HUES48 (cell line): ENCODE measurements at regions not wholly inside any gene's neighbourhood (a gene's known extent, or its start where the extent isn't known, plus 50 kb on each side); places are given as distances from the start of the nearest gene placed in this dataset.

Source experiments
- H3K27ac ChIP-seq: one replicate; pipeline ENCODE4 v1.7.0; 2013; ENCODE audit warnings: low read depth, low read length, inconsistent platforms
- H3K27me3 ChIP-seq: 2 replicates; pipeline ENCODE4 v1.6.1; 2013; ENCODE audit warnings: mild to moderate bottlenecking, low read length; ENCODE audit not compliant: control insufficient read depth, insufficient read depth
- H3K36me3 ChIP-seq: 2 replicates; pipeline ENCODE4 v1.6.1; 2013; ENCODE audit warnings: low read length; ENCODE audit not compliant: control insufficient read depth, insufficient read depth
- H3K4me1 ChIP-seq: 2 replicates; pipeline ENCODE4 v1.6.1; 2013; ENCODE audit warnings: mild to moderate bottlenecking, low read length; ENCODE audit not compliant: control insufficient read depth, insufficient read depth
- H3K4me3 ChIP-seq: 2 replicates; pipeline ENCODE4 v1.5.1; 2013; ENCODE audit warnings: mild to moderate bottlenecking, low read depth, low read length
- H3K9ac ChIP-seq: 2 replicates; pipeline ENCODE4 v1.6.1; 2013; ENCODE audit warnings: mild to moderate bottlenecking, low read depth, low read length, moderate library complexity
- H3K9me3 ChIP-seq: 2 replicates; pipeline ENCODE4 v1.6.1; 2013; ENCODE audit warnings: low read length; ENCODE audit not compliant: control insufficient read depth, insufficient read depth

DNA sequence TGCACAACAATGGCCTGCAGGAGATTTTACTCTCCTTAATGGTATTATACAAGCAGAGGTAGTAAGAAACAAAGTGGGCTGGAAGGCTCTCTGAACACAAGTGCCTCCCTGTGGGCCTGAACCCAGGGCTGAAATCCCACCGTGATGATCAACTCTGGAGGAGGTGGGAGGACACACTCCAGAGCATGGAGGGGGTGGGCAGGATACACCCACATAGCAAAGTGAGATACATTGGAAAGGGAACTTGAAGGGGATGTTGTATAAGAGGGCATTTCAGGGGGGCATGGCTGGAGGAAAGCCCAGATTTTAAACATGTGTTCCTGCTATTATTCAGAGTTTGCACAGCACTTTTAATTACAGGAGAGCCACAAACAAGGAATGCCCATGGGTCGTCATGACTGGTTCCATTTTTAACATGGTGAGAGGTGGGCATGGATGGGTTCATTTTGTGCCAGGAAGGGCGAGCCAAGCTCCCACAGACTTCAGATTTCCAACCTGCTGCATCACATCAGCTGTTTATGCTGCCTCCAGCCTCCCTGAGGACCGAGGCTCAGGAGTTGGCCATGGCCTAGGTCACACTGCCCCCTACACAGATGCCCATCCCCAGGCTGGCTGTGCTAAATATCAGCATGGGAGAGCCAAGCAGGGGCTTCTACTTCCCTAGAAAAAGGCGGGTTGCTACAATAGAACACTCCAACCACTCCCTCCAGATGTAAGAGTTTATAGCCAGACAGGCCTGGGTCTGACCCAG is 416.2 kb upstream of the ID2 start:
- H3K9ac ChIP-seq, result no peak overlapping the region
- H3K4me3 ChIP-seq, result no peak overlapping the region

DNA sequence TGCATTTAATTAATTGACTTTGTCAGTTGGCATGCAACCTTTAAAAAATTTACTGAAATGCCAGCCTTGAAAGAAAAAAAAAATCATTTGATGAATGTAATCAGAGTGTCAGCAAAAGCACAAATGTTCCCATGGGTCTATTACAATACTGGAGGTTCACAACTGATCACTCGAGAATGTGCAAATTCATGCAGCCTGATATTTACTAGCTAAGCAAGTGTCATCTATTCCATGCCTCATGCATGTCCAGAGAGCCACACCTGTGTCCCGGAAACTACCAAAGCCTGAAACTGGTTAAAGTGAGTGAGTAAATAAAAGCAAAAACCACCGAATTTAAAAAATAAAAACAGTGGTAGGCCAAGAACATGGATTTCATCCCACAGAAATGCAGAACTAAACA is 415.3 kb upstream of the ID2 start:
- Histone ChIP-seq H3K27me3 (no peaks in the 10 kb centered on the region), H3K9me3 (no peaks in the 10 kb centered on the region), H3K4me1 (peaks cover 13% of the 10 kb centered on the region), H3K36me3 (no peaks in the 10 kb centered on the region), H3K4me3 (no peak overlapping the region), H3K9ac (no peak overlapping the region), H3K27ac (no peak overlapping the region)

More for the DNA sequence above, 416.2 kb upstream of the ID2 start:
- H3K27ac ChIP-seq, result no peak overlapping the region
- H3K36me3 ChIP-seq, result no peaks in the 10 kb centered on the region
- H3K9me3 ChIP-seq, result no peaks in the 10 kb centered on the region
- peaks cover 13% of the 10 kb centered on the region for H3K4me1 ChIP-seq
- H3K27me3 ChIP-seq, result no peaks in the 10 kb centered on the region

GRCh38 chr2:8267048-8267447 is 414.8 kb upstream of the ID2 start:
- Histone ChIP-seq H3K4me1 (peaks cover 13% of the 10 kb centered on the region), H3K27me3 (no peaks in the 10 kb centered on the region), H3K4me3 (no peak overlapping the region), H3K9me3 (no peaks in the 10 kb centered on the region), H3K9ac (no peak overlapping the region), H3K27ac (no peak overlapping the region), H3K36me3 (no peaks in the 10 kb centered on the region)

DNA sequence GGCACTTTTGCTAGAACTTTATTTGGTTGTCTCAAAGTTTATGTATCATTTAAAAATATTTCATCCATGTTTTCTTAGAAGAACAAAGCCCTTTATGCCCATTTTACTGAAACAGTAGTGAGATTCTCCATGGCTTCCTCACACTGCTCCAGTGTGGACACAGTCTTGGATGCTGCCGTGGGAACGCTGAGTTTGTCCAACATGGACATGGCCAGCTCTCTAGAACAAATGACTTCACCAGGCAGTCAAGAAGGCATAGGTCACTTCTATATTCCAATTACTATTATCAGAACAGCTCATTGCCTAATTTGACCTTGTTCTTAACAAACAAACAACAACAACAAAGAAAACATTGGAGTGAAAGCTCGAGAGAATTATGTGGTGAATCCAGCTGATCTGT is 414.1 kb upstream of the ID2 start:
- Histone ChIP-seq H3K4me3 (no peak overlapping the region), H3K9ac (no peak overlapping the region), H3K27me3 (no peaks in the 10 kb centered on the region), H3K4me1 (peaks cover 13% of the 10 kb centered on the region), H3K36me3 (no peaks in the 10 kb centered on the region), H3K27ac (no peak overlapping the region), H3K9me3 (no peaks in the 10 kb centered on the region)

DNA sequence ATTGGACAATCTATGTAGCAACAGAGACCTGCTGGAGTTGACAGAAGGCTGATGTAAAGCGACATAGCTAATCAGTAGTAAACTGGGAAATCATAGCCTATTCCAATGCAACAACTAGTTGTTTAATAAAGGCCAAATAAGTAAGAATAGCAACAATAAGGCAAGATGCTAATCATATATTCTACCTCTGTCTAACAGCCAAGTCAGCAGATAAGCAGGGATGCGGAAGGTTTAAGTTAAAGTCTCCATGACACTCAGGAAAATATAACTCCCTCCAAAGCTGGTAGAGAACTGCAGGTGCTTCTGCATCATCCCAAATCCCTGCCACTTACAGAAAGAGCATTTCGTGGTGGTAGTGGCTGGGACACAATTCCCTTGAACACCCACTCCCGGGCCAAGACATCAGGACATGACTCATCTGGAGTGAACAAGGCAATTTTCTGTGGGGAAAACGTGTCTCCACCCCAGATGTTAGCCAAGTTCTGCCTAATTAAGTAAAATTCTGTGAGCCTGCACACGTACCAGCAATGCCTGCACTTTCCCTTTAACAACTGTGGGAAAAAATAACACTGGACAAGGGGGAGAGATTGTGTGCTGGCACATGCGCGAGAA is 413.6 kb upstream of the ID2 start:
- Histone ChIP-seq H3K4me3 (no peak overlapping the region), H3K27me3 (no peaks in the 10 kb centered on the region), H3K27ac (no peak overlapping the region), H3K9me3 (no peaks in the 10 kb centered on the region), H3K36me3 (no peaks in the 10 kb centered on the region), H3K4me1 (peaks cover 13% of the 10 kb centered on the region), H3K9ac (no peak overlapping the region)

DNA sequence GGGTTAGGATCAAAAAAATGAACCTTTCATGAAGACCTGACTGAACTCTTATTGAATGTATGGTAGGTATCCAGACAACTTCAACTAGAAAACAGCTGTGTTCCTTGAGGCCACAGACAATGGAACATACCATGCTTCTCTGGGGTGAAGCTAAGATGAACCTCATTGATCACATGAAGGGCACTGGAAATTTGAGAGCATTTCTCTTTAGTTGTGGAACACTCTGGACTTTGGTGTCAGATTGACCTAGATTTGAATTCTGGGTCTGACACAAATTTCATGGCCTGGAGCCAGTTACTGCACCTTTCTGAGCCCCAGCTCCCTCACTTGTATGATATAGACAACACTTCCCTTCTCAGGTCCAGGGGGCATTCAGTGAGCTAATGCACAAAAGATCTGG is 411.2 kb upstream of the ID2 start:
- Histone ChIP-seq H3K9me3 (no peaks in the 10 kb centered on the region), H3K27me3 (no peaks in the 10 kb centered on the region), H3K4me1 (no peaks in the 10 kb centered on the region), H3K9ac (no peak overlapping the region), H3K36me3 (no peaks in the 10 kb centered on the region), H3K27ac (no peak overlapping the region), H3K4me3 (no peak overlapping the region)

DNA sequence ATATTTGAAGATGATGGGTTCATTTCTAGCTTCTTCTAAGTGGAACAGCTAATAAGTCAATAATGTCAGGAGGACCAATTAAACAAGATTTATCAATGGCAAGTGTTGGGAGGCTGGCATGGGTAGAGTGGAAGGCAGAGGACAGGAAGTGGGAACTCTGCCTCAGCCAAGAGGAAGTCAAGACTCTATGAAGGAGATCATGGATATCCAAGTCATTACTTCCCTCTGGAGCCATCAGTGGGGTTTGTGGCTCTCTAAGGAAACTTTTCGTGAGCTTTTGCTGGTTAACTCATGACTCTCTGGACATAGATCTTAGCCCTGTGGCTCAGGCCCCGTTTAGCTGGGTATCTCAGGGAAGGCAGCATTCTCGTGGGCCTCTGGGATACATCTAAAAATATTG is 410.4 kb upstream of the ID2 start:
- Histone ChIP-seq H3K9me3 (no peaks in the 10 kb centered on the region), H3K4me3 (no peak overlapping the region), H3K9ac (no peak overlapping the region), H3K27me3 (no peaks in the 10 kb centered on the region), H3K27ac (no peak overlapping the region), H3K36me3 (no peaks in the 10 kb centered on the region), H3K4me1 (no peaks in the 10 kb centered on the region)

- H3K4me3 ChIP-seq, result no peak overlapping the region
- no peak overlapping the region for H3K9ac ChIP-seq
- no peak overlapping the region for H3K27ac ChIP-seq
- H3K27me3 ChIP-seq, result no peaks in the 10 kb centered on the region
- no peaks in the 10 kb centered on the region for H3K36me3 ChIP-seq
- no peaks in the 10 kb centered on the region for H3K4me1 ChIP-seq
- H3K9me3 ChIP-seq, result no peaks in the 10 kb centered on the region
Measured at GRCh38 chr2:8276026-8276425, 405.8 kb upstream of the ID2 start.

DNA sequence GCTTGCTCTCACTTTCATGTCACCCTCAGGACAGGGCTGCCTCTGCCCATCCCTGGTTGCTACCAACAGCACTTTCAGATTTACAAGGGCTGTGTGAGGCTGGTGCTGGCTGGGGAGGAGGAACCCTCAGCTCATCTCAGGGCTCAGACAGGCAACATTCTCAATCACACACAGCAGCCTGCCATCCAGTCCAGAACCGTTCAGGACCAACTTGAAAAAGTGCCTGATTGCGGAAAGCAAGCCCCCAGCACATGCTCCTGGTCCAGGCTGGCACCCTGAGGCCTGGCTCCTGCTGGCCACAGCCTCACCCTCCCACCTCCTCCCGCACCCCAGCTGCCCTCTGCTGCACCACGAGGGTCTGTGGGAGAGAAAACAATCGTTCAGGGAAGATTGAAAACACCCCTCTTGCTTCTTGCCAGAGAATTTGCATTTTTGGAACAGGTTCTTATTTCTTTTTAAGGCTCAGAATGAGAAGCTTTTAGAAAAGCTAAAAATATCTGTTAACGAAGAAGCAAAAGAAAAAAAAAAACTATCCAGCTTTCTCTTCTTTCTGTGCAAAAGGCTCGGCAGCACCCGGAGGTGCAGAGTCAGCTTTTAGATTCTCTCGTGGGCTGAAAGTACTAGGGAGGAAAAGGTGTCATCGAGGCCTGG is 403.8 kb upstream of the ID2 start:
- Histone ChIP-seq H3K9me3 (no peaks in the 10 kb centered on the region), H3K4me1 (0 out of 2 replicates have a peak, but pooled peaks cover 4% of the 10 kb centered on the region), H3K36me3 (no peaks in the 10 kb centered on the region), H3K27ac (no peak overlapping the region), H3K4me3 (no peak overlapping the region), H3K27me3 (no peaks in the 10 kb centered on the region), H3K9ac (no peak overlapping the region)

- Histone ChIP-seq H3K9me3 (no peaks in the 10 kb centered on the region), H3K9ac (no peak overlapping the region), H3K27me3 (no peaks in the 10 kb centered on the region), H3K36me3 (no peaks in the 10 kb centered on the region), H3K4me3 (no peak overlapping the region), H3K27ac (no peak overlapping the region), H3K4me1 (0 out of 2 replicates have a peak, but pooled peaks cover 4% of the 10 kb centered on the region)
Measured at GRCh38 chr2:8278709-8279354, 403.0 kb upstream of the ID2 start.

- H3K4me3 ChIP-seq, result no peak overlapping the region
- no peak overlapping the region for H3K27ac ChIP-seq
- no peak overlapping the region for H3K9ac ChIP-seq
- H3K27me3 ChIP-seq, result no peaks in the 10 kb centered on the region
- H3K36me3 ChIP-seq, result no peaks in the 10 kb centered on the region
- H3K9me3 ChIP-seq, result no peaks in the 10 kb centered on the region
- 0 out of 2 replicates have a peak, but pooled peaks cover 4% of the 10 kb centered on the region for H3K4me1 ChIP-seq
Measured at GRCh38 chr2:8279506-8279905, 402.4 kb upstream of the ID2 start.
